Activated CD4-positive, alpha-beta T cell treated with anti-CD3 and anti-CD28 coated beads for 36 hours (primary cell): ENCODE measurements at regions not wholly inside any gene's neighbourhood (a gene's known extent, or its start where the extent isn't known, plus 50 kb on each side); places are given as distances from the start of the nearest gene placed in this dataset.

Experiments
- ATAC-seq: fragments of 200-7000 bp; cut with Tn5 transposase; one replicate; pipeline ENCODE4 v1.10.0; 2021; ENCODE audit warnings: mild to moderate bottlenecking, moderate library complexity
- CTCF ChIA-PET: fragments of 350-600 bp; sonication (Branson Sonifier 250); formaldehyde crosslinking; loops from one replicate; lab custom pipeline; 2021; ENCODE audit warnings: antibody characterized with exemption; lab: Charles Lee
- POLR2A ChIA-PET: fragments of 350-600 bp; sonication (Branson Sonifier 250); formaldehyde crosslinking; loops from one replicate; lab custom pipeline; 2021; ENCODE audit warnings: antibody characterized with exemption, inconsistent platforms; lab: Charles Lee
- DNase-seq: peaks from one replicate; pipeline ENCODE4 v3.0.0-alpha.2; 2020
- H3K27ac Mint-ChIP-seq: one replicate; pipeline ENCODE4 v1.8.0; 2021; ENCODE audit warnings: mixed read lengths
- H3K27me3 Mint-ChIP-seq: one replicate; pipeline ENCODE4 v1.8.0; 2021; ENCODE audit warnings: mixed read lengths
- H3K36me3 Mint-ChIP-seq: one replicate; pipeline ENCODE4 v1.8.0; 2021; ENCODE audit warnings: low read depth, mixed read lengths
- H3K4me1 Mint-ChIP-seq: one replicate; pipeline ENCODE4 v1.8.0; 2021; ENCODE audit warnings: mixed read lengths
- H3K4me3 Mint-ChIP-seq: one replicate; pipeline ENCODE4 v1.8.0; 2021; ENCODE audit warnings: mild to moderate bottlenecking, moderate library complexity, mixed read lengths
- H3K9me3 Mint-ChIP-seq: one replicate; pipeline ENCODE4 v1.8.0; 2021; ENCODE audit warnings: low read depth, mixed read lengths
- intact Hi-C, 2 experiments: fragments of 100-400 bp; cut with DNase I in 1 of 2; cut with micrococcal nuclease in 1 of 2; formaldehyde crosslinking; loops; one replicate each; pipeline versions ENCODE4 v1.14.2 to v1.15.1; 2022 to 2024; cut with DNase I, micrococcal nuclease

DNA sequence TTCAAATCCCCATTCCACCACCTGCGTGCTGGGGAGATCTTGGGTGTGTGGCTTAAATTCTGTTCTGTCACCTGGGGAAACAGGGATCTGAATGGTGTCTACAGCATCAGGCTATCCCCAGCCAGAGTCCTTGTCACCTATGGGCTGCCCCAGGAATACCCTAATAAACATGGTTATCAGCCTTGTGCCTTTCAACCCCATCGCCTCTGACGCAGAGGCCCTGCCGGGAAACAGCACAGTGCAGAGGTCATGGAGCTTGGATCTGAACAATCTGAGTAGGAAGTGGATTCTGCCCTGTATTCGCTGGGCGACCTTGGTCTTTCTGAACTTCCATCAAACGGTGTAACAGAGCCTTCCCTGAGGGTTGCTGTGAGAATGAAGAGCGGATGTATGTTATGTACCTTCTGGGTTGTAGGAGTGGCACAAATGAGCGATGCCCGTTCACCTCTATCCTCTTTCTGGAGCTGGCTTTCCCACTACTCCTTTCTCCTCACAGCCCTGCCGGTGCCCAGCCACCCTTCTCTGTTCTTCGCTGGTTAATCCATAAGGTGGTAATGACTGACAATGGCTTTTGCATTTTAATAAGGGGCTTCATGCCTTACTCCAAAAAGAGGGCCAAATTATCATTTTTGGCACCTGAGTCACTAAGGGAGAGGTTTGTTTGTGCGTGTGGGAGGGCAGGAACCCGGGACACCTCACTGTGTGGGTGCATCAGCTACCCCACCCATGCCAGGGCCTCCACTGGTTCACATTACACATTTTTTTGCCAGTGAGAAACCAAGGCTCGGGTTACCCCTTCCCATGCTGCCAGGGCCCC lies 256.5 kb downstream of the MYCN start:
- no peaks in the 10 kb centered on the region for H3K4me1 Mint-ChIP-seq
- no peaks in the 10 kb centered on the region for H3K27me3 Mint-ChIP-seq
- no peak for DNase-seq
- H3K9me3 Mint-ChIP-seq = no peaks in the 10 kb centered on the region
- H3K4me3 Mint-ChIP-seq = no peak overlapping the region
- ChIA-PET POLR2A (no interaction called here), CTCF (no interaction called here)
- H3K27ac Mint-ChIP-seq = no peak overlapping the region
- intact Hi-C loops = no loop called here
- H3K36me3 Mint-ChIP-seq = no peaks in the 10 kb centered on the region
- no peak for ATAC-seq

DNA sequence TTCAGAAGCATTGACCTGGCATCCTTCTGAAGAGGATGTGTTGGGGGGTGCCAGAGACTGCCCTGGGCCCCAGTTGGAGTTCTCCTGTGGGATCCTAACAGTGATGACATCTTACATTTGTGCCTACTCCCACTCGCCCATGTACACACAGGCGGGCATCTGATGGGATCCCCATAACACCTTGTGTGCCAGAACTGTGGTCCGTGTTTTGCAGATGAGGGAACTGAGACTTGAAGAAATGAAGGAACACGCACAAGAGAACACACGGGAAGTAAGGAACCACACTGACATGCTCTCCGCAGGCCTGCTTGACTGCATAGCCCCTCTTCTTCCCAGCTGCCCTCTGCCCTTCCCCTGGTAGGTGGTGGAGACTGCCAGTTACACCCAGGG lies 255.3 kb downstream of the MYCN start:
- no peaks in the 10 kb centered on the region for H3K4me1 Mint-ChIP-seq
- intact Hi-C loops = no loop called here
- H3K36me3 Mint-ChIP-seq = no peaks in the 10 kb centered on the region
- DNase-seq = no peak
- ChIA-PET POLR2A (no interaction called here), CTCF (no interaction called here)
- no peak for ATAC-seq
- H3K27ac Mint-ChIP-seq = no peak overlapping the region
- no peaks in the 10 kb centered on the region for H3K27me3 Mint-ChIP-seq
- no peak overlapping the region for H3K4me3 Mint-ChIP-seq
- H3K9me3 Mint-ChIP-seq = no peaks in the 10 kb centered on the region

DNA sequence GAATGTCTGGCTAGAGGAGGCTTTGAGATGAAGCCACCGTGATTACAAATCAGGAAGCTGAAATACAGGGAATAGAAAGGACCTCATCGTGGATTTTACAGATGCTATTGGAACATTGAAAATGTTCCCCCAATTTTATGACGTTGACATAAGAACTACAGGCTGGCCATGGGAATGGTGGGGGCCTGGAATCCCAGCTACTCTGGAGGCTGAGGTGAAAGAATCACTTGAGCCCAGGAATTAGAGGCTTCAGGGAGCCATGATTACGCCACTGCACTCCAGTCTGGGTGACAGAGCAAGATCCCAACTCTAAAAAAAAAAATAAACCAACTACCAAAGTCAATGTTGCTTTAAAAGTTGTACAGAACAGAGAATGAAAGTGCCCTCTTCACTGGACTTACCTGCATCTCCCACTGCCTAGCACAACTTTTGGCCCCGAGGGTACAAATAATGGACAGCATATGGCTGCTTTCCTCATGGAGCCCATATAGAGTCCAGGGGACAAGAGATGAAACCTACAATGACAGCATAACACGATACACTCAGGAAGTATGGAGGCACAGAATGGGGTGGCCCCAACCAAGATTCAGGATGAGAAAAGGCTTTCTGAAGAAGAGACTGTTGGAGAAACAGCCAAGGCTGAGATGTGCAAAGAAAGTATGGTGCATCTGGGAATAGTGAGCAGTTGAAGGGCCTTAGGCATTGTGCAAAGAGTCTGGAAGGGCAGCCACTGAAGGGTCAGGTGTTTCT lies 254.8 kb downstream of the MYCN start:
- ChIA-PET POLR2A (no interaction called here), CTCF (no interaction called here)
- no peak overlapping the region for H3K27ac Mint-ChIP-seq
- no peak overlapping the region for H3K4me3 Mint-ChIP-seq
- DNase-seq = no peak
- no peaks in the 10 kb centered on the region for H3K27me3 Mint-ChIP-seq
- no peaks in the 10 kb centered on the region for H3K36me3 Mint-ChIP-seq
- H3K9me3 Mint-ChIP-seq = no peaks in the 10 kb centered on the region
- intact Hi-C loops = no loop called here
- ATAC-seq = no peak
- H3K4me1 Mint-ChIP-seq = no peaks in the 10 kb centered on the region

DNA sequence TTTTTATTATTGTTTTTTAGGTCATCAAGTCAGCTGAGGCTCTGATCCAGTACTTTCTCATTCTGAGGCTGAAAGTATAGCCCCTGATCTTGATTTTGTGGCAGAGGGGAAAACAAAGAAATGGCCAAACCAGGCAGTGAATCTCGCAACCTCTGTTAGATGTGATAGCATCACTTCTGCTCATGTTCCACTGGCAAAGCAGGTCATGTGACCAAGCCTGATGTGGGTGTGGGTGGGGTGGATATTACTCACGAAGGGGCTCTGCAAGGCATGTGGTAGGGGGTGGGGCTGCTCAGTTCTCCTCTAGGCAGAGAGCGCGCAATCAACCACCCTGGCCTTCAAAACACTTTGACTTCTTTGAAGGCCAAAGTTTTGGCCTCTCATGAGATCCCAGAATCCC lies 254.2 kb downstream of the MYCN start:
- POLR2A ChIA-PET = no interaction called here
- ATAC-seq (no peak), DNase-seq (peak; percentile 9)
- H3K4me3 Mint-ChIP-seq = no peak overlapping the region
- intact Hi-C loops = no loop called here
- no peaks in the 10 kb centered on the region for H3K4me1 Mint-ChIP-seq
- no peaks in the 10 kb centered on the region for H3K27me3 Mint-ChIP-seq
- CTCF ChIA-PET = interaction anchor here (1.0 kb wide), 1 partner anchor 11 kb away, joined by 3 read pairs; no protein-coding TSS in a partner anchor
- no peak overlapping the region for H3K27ac Mint-ChIP-seq
- H3K36me3 Mint-ChIP-seq = no peaks in the 10 kb centered on the region
- no peaks in the 10 kb centered on the region for H3K9me3 Mint-ChIP-seq

DNA sequence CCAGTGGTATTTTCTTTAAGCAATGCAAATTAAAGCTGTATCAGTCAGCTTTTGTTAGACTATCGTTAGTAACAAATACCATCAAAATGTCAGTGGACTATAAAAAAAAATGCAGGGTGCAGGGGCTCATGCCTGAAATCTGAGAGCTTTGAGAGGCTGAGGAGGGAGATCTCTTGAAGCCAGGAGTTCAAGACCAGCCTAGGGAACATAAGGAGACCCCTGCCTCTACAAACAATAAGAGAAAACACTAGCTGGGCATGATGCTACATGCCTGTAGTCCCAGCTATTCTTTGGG lies 253.7 kb downstream of the MYCN start:
- POLR2A ChIA-PET = no interaction called here
- H3K4me1 Mint-ChIP-seq = no peaks in the 10 kb centered on the region
- H3K36me3 Mint-ChIP-seq = no peaks in the 10 kb centered on the region
- intact Hi-C loops = no loop called here
- H3K27me3 Mint-ChIP-seq = no peaks in the 10 kb centered on the region
- CTCF ChIA-PET = interaction anchor here (1.0 kb wide), 1 partner anchor 11 kb away, joined by 3 read pairs; no protein-coding TSS in a partner anchor
- DNase-seq = no peak
- no peak overlapping the region for H3K27ac Mint-ChIP-seq
- ATAC-seq = no peak
- H3K9me3 Mint-ChIP-seq = no peaks in the 10 kb centered on the region
- H3K4me3 Mint-ChIP-seq = no peak overlapping the region

DNA sequence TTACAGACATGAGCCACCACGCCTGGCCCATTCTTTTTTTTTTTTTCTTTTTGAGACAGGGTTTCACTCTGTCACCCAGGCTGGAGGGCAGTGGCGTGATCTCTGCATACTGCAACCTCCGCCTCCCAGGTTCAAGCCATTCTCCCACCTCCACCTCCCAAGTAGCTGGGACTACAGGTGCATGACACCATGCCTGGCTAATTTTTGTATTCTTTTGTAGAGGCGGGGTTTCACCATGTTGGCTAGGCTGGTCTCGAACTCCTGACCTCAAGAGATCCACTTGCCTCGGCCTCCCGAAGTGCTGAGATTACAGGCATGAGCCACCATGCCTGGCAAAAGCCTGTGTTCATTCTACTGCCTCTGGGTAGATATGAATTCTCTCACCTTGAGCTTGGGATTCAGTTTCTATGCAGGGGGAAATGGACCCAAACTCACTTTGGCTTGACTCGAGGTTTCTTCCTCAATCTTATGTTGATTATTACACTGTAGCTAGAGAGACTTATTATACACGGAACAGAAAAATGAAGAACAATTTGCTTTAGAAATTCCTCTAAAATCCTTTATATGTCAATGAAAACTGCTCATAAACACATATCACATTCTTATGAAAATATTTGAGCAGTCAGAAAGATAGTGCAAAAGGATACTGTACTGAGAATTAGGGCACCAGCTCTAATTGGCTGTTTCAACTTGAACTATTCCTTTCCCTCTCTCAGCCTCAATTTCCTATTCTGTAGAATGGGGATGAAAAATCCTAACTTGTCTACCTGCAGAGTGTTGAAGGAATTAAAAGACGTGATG lies 252.3 kb downstream of the MYCN start:
- no peaks in the 10 kb centered on the region for H3K27me3 Mint-ChIP-seq
- H3K36me3 Mint-ChIP-seq = no peaks in the 10 kb centered on the region
- no peak overlapping the region for H3K27ac Mint-ChIP-seq
- ChIA-PET POLR2A (no interaction called here), CTCF (no interaction called here)
- no peak overlapping the region for H3K4me3 Mint-ChIP-seq
- H3K9me3 Mint-ChIP-seq = no peaks in the 10 kb centered on the region
- intact Hi-C loops = no loop called here
- DNase-seq (no peak), ATAC-seq (no peak)
- no peaks in the 10 kb centered on the region for H3K4me1 Mint-ChIP-seq

DNA sequence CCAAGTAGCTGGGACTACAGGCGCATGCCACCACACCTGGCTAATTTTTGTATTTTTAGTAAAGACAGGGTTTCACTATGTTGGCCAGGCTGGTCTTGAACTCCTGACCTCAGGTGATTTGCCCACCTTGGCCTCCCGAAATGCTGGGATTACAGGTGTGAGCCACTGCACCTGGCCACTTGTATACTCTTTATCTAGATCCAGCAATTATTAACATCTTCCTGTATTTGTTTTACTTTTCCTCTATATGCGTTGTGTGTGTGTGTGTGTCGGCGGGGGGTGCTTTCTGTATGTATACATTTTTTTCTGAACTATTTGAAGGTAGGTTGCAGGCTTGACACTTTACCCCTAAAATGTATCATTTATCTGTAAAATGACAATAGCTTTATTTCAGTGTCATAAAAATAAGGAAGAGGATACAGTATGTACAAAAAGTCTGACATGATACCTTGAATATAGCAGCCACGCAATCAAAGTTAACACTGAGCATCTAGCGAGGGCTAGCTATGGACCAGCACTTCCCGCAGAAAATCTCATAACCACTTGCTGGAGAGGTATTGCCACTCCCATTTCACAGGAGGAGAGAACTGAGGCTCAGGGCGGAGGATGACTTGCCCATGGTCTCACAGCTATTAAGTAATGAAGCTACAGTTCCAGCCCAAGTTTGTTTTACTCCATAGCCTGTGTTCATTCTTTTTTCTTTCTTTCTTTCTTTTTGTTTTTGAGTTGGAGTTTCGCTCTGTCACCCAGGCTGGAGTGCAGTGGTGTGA lies 251.3 kb downstream of the MYCN start:
- ATAC-seq (no peak), DNase-seq (no peak)
- intact Hi-C loops = no loop called here
- POLR2A ChIA-PET = no interaction called here
- Mint-ChIP-seq H3K4me1 (no peaks in the 10 kb centered on the region), H3K4me3 (no peak overlapping the region), H3K9me3 (no peaks in the 10 kb centered on the region), H3K27ac (no peak overlapping the region), H3K36me3 (no peaks in the 10 kb centered on the region), H3K27me3 (no peaks in the 10 kb centered on the region)
- CTCF ChIA-PET = no interaction called here

DNA sequence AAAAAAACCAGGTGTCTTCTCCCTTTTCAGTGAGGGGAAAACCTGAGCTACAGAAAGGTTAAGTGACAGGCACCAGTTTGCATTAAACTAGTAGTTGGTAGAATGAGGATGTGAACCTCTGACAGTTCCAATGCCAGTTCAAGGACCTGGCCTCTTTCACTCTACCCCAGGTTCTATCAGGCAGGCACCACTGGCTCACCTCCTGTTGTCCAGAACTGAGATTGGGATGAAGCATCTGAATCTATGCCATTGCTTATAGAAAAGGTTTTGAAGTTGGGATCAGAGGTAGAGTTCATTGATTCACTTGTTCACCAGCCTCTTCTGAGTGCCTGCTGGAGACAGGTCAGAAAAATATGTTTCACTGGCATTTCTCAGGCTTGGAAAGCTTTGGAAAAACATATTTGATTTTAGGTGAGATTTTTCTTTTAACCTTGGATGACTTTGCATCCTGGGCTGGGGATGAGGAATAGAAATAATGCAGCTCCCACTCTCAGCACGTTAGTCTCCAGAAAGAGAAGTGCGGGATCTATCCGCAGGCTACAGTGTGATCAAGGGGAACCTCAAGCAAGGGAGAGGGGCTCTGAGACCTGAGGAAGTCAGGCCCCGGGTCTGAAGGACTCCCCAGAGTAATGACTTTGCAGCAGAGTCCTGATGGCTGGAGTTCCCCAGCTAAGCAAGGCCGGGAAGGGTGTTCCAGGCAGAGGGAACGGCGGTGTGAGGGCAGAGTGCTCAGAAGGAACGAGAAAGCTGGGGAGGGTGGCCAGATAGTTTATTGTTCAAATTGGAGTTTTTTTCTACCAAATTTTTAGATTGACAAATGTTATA lies 250.3 kb downstream of the MYCN start:
- no peaks in the 10 kb centered on the region for H3K4me1 Mint-ChIP-seq
- ChIA-PET CTCF (interaction anchor here (0.5 kb wide), 1 partner anchor 121 kb away, joined by 3 read pairs; no protein-coding TSS in a partner anchor), POLR2A (no interaction called here)
- DNase-seq = no peak
- intact Hi-C loops = no loop called here
- H3K27me3 Mint-ChIP-seq = no peaks in the 10 kb centered on the region
- H3K4me3 Mint-ChIP-seq = no peak overlapping the region
- no peaks in the 10 kb centered on the region for H3K36me3 Mint-ChIP-seq
- H3K27ac Mint-ChIP-seq = no peak overlapping the region
- H3K9me3 Mint-ChIP-seq = no peaks in the 10 kb centered on the region
- no peak for ATAC-seq

DNA sequence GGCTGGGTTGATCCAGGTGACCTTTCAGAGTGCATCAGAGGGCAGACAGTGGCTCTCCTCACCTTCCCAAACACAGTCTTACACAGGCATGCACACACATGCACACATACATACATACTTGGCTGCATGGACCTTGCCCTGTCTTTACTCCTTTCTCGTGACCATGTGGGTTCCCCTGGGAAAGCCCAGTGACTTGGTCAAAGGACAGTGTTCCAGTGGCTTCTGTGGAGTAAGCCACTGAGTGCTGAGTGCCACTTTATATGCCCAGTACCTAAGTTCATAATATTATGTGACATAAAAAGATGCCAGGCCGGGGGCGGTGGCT lies 249.4 kb downstream of the MYCN start:
- POLR2A ChIA-PET = no interaction called here
- CTCF ChIA-PET = no interaction called here
- ATAC-seq (no peak), DNase-seq (no peak)
- Mint-ChIP-seq H3K27me3 (no peaks in the 10 kb centered on the region), H3K9me3 (no peaks in the 10 kb centered on the region), H3K36me3 (no peaks in the 10 kb centered on the region), H3K4me3 (no peak overlapping the region), H3K4me1 (no peaks in the 10 kb centered on the region), H3K27ac (no peak overlapping the region)
- intact Hi-C loops = no loop called here

DNA sequence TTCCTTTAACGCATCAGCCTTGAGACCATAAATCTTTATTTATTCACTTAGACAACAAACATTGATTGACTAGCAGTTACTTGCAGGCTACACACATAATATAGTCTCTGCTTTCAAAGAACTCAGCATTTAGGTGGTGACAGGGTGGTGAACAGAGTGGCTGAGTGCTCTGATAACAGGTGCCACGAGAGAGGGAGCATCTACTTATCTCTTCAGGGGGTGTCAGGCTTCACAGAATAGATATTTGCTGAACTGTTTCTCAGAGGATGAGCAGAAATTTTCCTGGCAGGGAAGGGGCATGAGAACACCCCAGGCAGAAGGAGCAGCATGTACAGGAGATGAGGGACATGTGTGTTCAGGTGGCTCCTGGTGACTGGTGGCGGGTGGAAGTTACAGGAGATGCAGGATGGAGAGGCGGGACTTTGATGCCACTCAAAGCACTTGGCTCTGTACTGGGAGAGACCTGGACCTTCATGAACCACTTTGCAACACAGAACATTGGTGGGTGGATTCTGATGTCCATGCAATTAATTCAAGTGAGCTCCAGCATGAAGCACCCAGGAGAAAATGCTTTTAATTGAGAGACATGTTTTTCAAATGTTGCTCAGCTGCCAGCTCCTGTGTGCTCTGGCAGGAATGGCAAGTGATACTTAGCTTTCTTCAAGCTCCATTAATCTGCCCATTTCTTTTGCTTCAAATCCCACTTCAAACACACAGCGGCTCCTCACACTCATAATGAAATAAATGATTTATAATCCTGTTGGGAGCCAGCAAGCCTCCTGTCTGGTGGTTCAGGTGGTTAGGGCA lies 248.9 kb downstream of the MYCN start:
- ChIA-PET CTCF (no interaction called here), POLR2A (no interaction called here)
- Mint-ChIP-seq H3K27me3 (no peaks in the 10 kb centered on the region), H3K9me3 (no peaks in the 10 kb centered on the region), H3K4me3 (no peak overlapping the region), H3K36me3 (no peaks in the 10 kb centered on the region), H3K27ac (no peak overlapping the region), H3K4me1 (no peaks in the 10 kb centered on the region)
- intact Hi-C loops = no loop called here
- ATAC-seq (no peak), DNase-seq (no peak)
